HEK293 (cell line): ENCODE measurements at regions not wholly inside any gene's neighbourhood (a gene's known extent, or its start where the extent isn't known, plus 50 kb on each side); places are given as distances from the start of the nearest gene placed in this dataset.

ENCODE experiments used
- CTCF ChIA-PET: fragments of 350-600 bp; formaldehyde crosslinking; extraction: SDS; loops from one replicate; lab custom pipeline; 2021; ENCODE audit warnings: antibody characterized with exemption; lab: Yijun Ruan, JAX
- POLR2A ChIA-PET: fragments of 300-600 bp; formaldehyde crosslinking; extraction: SDS; loops from one replicate; lab custom pipeline; 2020; ENCODE audit warnings: antibody characterized with exemption, inconsistent platforms; lab: Yijun Ruan, JAX
- H3K27ac ChIP-seq: fragments of 200-500 bp; sonication (Bioruptor generic); 2 replicates; pipeline ENCODE4 v1.5.1; 2014; ENCODE audit warnings: low read depth, low read length, control low read depth, inconsistent platforms; ENCODE audit errors: extremely low read depth
- H3K36me3 ChIP-seq, 2 experiments: fragments of 200-500 bp in 1 of 2; sonication (Bioruptor generic) in 1 of 2; 1 replicate in 1 of 2; 2 replicates in 1 of 2; pipeline ENCODE4 v1.5.1; 2014 to 2017; ENCODE audit warnings: inconsistent platforms in 2 of 2, low read length in 2 of 2; ENCODE audit not compliant: control insufficient read depth in 2 of 2, insufficient read depth in 1 of 2
- H3K4me1 ChIP-seq: fragments of 200-500 bp; sonication (Bioruptor generic); 2 replicates; pipeline ENCODE4 v1.5.1; 2014; ENCODE audit warnings: mild to moderate bottlenecking, low read length, inconsistent platforms; ENCODE audit not compliant: control insufficient read depth, insufficient read depth
- H3K4me3 ChIP-seq: 2 replicates; pipeline ENCODE4 v1.5.1; 2011; ENCODE audit warnings: low read depth, mild to moderate bottlenecking, control low read depth, low read length, moderate library complexity
- H3K9me3 ChIP-seq: fragments of 200-500 bp; sonication (Bioruptor generic); 2 replicates; pipeline ENCODE4 v1.5.1; 2014; ENCODE audit warnings: low read depth, low read length, inconsistent platforms; ENCODE audit not compliant: control insufficient read depth, insufficient read depth
- HOXD13 ChIP-seq: sonication (generic); formaldehyde crosslinking; IDR thresholded peaks from 2 replicates; pipeline ENCODE4 v1.8.0; 2022; ENCODE audit warnings: missing genetic modification reagents, borderline replicate concordance
- MEIS1 ChIP-seq: sonication (generic); formaldehyde crosslinking; IDR thresholded peaks from 2 replicates; pipeline ENCODE4 v1.8.1; 2022; ENCODE audit warnings: missing genetic modification reagents, mild to moderate bottlenecking, borderline replicate concordance
- REST ChIP-seq: fragments of 450-650 bp; formaldehyde crosslinking; IDR thresholded peaks from 2 replicates; pipeline ENCODE4 v1.5.1; 2016; ENCODE audit warnings: missing biosample characterization, missing genetic modification characterization
- SCRT1 ChIP-seq: fragments of 450-650 bp; formaldehyde crosslinking; IDR thresholded peaks from 2 replicates; pipeline ENCODE4 v1.5.1; 2016; ENCODE audit warnings: missing biosample characterization, missing genetic modification characterization, borderline replicate concordance
- ZBTB10 ChIP-seq: fragments of 450-650 bp; formaldehyde crosslinking; IDR thresholded peaks from 2 replicates; pipeline ENCODE4 v1.5.1; 2016; ENCODE audit warnings: missing biosample characterization, missing genetic modification characterization
- ZBTB11 ChIP-seq: fragments of 450-650 bp; formaldehyde crosslinking; conservative IDR thresholded peaks from 2 replicates; pipeline ENCODE4 v1.5.1; 2016; ENCODE audit warnings: low read depth, missing biosample characterization, missing genetic modification characterization
- ZIC2 ChIP-seq: fragments of 450-650 bp; formaldehyde crosslinking; IDR thresholded peaks from 2 replicates; pipeline ENCODE4 v1.5.1; 2016; ENCODE audit warnings: missing biosample characterization, missing genetic modification characterization
- ZNF133 ChIP-seq: fragments of 450-650 bp; formaldehyde crosslinking; IDR thresholded peaks from 2 replicates; pipeline ENCODE4 v1.5.1; 2016; ENCODE audit warnings: missing biosample characterization, missing genetic modification characterization
- ZNF174 ChIP-seq: fragments of 450-650 bp; formaldehyde crosslinking; IDR thresholded peaks from 2 replicates; pipeline ENCODE4 v1.5.0; 2017; ENCODE audit warnings: missing biosample characterization, mild to moderate bottlenecking, missing genetic modification characterization
- ZNF175 ChIP-seq: fragments of 450-650 bp; formaldehyde crosslinking; IDR thresholded peaks from 2 replicates; pipeline ENCODE4 v1.5.1; 2016; ENCODE audit warnings: missing biosample characterization, missing genetic modification characterization
- ZNF202 ChIP-seq: fragments of 450-650 bp; formaldehyde crosslinking; IDR thresholded peaks from 2 replicates; pipeline ENCODE4 v1.5.1; 2016; ENCODE audit warnings: missing biosample characterization, missing genetic modification characterization, borderline replicate concordance
- ZNF311 ChIP-seq: fragments of 450-650 bp; formaldehyde crosslinking; IDR thresholded peaks from 2 replicates; pipeline ENCODE4 v1.5.1; 2017; ENCODE audit warnings: missing biosample characterization, missing genetic modification characterization, borderline replicate concordance
- ZNF548 ChIP-seq: fragments of 450-650 bp; formaldehyde crosslinking; IDR thresholded peaks from 2 replicates; pipeline ENCODE4 v1.5.1; 2016; ENCODE audit warnings: missing biosample characterization, missing genetic modification characterization
- ZNF677 ChIP-seq: fragments of 450-650 bp; IDR thresholded peaks from 2 replicates; pipeline ENCODE4 v1.5.0; 2018; ENCODE audit warnings: missing biosample characterization, mild to moderate bottlenecking, missing genetic modification characterization, moderate library complexity
- ZNF747 ChIP-seq: fragments of 450-650 bp; formaldehyde crosslinking; IDR thresholded peaks from 2 replicates; pipeline ENCODE4 v1.5.1; 2016; ENCODE audit warnings: missing biosample characterization, missing genetic modification characterization

- POLR2A ChIA-PET: no interaction called here
- Histone ChIP-seq H3K9me3 (no peaks in the 10 kb centered on the region), H3K4me3 (no peak overlapping the region), H3K36me3 (no peaks in the 10 kb centered on the region), H3K27ac (no peak overlapping the region), H3K4me1 (peaks cover 7% of the 10 kb centered on the region; the same call in 1 of the 2 replicates)
- TF ChIP-seq MEIS1 (CRISPR knock-in tag) (no peak), ZNF133 (tag by site-specific recombination) (no peak), HOXD13 (CRISPR knock-in tag) (no peak), ZNF175 (tag by site-specific recombination) (no peak), ZNF747 (tag by site-specific recombination) (no peak), ZNF548 (tag by site-specific recombination) (no peak), ZNF677 (tag by site-specific recombination) (no peak), ZNF202 (tag by site-specific recombination) (no peak), ZNF311 (no peak), ZIC2 (tag by site-specific recombination) (no peak), SCRT1 (tag by site-specific recombination) (no peak), ZBTB10 (no peak), ZBTB11 (no peak)
- CTCF ChIA-PET: interaction anchor here (0.7 kb wide), 1 partner anchor 69 kb away, joined by 3 read pairs; no protein-coding TSS in a partner anchor
Observed at GRCh38 chr10:78807504-78808203, 261.1 kb upstream of the ZMIZ1 start.

- POLR2A ChIA-PET: no interaction called here
- no peak overlapping the region for H3K27ac ChIP-seq
- CTCF ChIA-PET: interaction anchor here (0.7 kb wide), 1 partner anchor 70 kb away, joined by 3 read pairs; no protein-coding TSS in a partner anchor
- no peak overlapping the region for H3K4me3 ChIP-seq
- no peaks in the 10 kb centered on the region for H3K9me3 ChIP-seq
- no peak for TF ChIP-seq ZNF174 (tag by site-specific recombination)
- TF ChIP-seq REST (tag by site-specific recombination): no peak
- H3K4me1 ChIP-seq: peaks cover 7% of the 10 kb centered on the region; the same call in 1 of the 2 replicates
- no peaks in the 10 kb centered on the region for H3K36me3 ChIP-seq
Observed at GRCh38 chr10:78808286-78808685, 260.5 kb upstream of the ZMIZ1 start.
